ENCODE measurements at regions not wholly inside any gene's neighbourhood (a gene's known extent, or its start where the extent isn't known, plus 50 kb on each side); places are given as distances from the start of the nearest gene placed in this dataset.

DNA sequence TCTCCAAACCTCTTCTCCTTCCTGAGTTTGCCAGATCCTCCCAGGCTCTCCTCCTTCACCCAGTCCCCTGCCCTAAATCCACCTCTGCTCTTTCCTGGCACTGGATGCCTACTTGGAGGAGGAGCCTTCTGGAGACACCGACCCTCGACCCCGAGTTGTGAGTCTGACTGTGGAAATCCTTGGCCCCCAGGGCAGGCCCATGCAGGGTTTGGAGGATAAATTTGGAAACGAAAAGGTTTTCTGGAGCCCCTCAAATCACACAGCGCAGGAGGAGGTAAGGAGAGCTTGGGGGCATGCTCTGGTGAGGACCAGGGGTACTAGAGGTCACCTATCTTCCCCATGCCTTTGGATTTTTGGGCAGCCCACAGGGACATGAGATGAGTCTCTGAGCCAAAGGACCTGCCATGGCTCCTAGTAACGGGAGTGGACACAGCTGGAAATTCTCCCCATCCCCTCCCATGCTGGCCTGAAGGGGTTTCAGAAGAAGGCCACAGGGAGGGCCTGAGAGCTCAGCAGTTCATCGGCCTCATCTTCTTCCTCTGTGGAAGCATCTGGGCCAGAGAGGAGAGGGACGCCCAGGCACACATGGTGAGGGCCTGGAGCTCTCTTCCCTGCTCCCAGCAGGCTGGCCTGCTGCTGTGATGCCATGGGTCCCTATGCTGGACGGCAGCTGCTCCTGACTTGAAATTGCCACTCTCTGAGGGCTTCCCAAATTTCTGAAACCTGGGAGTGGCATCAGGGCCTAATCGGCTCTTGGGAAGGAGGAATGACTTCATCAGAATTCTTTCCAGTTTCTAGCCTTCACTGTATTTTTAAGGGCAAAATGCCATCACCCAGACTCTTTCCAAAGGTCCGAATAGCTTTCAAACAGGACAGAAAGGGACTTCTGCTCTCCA lies 68.6 kb upstream of the ITGA11 start:
- DNase-seq, result peak; percentile 32

DNA sequence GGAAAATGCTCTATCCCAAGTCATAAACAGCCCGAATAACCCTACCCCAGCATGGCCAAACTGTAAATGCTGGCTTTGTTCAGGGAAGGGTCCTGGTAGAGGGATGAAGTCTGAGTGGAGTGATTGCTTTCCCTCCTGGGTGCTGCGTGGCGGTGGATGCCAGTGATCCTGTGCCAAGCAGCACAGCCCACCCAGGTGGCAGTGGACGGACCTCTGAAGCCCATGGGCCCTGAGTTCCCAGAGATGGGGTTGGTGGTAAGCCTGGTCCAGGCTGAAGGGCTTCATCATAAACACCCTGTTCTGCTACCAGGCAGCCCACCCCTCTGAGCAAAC lies 69.3 kb upstream of the ITGA11 start:
- no peak for DNase-seq

DNA sequence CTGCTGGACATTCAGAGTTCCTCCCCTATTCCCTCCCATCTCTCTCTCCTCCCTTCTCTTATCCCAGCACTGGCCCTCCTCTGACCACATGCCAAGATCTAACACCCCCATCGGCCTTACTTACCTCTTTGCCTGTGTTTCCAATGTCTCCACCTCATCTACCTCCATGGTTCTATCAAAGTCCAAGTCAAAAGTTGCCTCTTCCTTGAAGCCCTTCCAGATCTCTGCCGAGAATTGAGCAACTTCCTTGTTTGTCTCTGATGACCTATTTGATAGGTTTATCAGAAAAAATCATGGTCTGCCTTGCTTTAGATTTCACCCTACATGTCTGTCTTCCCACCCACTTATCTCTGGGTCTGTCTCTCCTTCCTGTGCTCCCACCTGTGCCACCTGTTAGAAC lies 69.7 kb upstream of the ITGA11 start:
- DNase-seq, result no peak

DNA sequence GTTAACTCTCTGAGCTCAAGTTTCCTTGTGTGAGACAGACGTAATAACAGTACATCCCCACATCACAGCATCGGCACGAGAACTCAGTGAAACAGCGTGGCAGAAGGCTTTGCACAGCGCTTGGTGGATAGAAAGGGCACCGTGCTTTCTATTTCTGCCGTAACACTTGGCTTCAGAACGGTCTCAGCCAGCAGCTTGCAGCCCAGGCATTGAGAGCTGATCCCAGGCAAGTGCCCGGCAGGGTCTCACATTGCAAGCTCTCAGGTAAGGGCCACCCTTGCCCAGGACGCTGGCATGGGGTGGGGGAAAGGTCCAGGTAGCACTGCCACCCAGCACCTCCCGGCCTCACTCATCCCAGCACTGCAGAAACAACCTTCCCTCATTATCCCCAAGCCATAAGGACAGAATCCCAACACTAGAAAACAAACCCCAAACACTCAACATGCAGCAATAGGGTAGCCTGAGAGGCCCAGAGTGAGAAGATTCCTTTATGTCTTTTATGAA lies 70.5 kb upstream of the ITGA11 start:
- DNase-seq, result no peak

DNA sequence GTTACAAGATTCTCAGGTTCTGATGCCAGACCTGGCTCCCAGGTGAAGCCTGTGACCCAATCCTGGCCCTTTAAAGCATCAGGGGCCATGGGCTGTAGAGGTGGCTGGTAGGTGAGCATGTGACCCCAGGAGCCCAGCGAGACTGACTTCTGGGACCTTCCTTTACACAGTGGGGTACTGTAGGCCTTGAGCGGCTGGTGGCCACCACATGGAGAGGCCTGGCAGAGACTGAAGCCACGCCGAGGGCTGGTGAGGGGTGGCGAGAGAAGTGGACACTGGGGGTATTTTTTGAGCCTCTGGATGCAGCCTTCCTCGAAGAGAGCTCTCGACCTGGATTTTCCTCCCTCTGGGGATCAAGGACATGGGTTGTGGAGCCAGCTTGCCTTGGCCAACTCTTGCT lies 71.2 kb upstream of the ITGA11 start:
- no peak for DNase-seq

DNA sequence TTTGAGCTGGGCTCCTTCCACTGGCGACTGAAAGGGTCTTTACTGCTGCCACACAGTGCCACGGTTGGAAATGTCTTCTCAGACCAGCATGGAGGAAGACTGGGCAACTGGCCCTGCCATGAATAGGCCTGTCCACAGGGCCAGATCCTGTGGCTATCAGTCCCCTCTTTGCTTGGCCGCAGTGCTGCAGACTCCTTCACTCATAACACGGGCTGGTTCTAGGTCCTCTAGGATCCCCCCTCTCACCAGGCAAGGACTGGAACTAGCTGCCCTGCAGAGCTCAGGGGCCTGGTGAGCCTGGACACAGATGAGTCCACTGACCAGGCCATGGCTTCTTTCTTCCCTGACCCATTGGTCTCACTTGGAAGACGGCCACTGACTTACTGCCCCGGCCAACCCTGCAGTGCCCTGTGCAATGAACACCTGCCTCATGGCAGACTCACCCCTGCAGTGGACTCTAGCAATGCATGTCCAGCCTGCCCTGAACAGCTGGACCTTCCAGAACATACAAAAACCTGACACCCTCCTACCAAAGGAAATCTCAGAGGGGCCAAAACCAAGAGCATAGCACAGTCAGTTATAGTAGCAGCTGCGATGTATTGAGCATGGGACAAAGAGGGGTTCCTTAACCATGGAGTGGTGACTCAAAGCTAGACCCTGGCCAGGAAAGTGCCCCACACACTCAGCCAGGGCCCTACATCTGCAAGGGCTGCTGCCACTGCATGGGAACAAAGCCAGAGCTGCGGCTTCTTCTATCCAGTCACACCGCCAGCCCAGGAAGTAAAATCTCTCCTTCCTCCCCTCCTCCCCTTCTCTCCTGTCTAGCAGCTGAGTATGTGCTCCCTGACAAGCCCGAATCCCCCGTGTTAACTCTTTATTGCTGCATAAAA lies 72.1 kb upstream of the ITGA11 start:
- no peak for DNase-seq

DNA sequence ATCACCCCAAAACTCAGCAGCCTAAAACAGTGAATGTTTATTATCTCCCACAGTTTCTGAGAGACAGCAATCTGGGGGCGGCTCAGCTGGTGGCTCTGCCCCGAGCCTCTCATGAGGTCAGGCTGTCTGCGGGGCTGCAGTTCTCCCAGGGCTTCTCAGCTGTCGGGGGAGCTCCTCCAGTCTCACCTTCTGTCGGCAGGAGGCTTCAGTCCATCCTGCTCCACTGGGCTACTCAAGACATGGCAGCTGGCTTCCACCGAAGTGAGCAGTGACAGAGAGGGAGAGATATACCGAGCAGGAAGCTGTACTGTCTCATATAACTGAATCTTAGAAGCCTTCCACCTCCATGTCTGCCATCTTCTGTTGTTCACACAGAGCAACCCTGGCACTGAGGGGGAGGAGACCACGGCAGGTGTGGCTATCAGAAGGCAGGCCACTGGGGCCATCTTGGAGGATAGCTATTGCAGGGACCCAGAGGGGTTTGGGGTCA lies 72.8 kb upstream of the ITGA11 start:
- no peak for DNase-seq

DNA sequence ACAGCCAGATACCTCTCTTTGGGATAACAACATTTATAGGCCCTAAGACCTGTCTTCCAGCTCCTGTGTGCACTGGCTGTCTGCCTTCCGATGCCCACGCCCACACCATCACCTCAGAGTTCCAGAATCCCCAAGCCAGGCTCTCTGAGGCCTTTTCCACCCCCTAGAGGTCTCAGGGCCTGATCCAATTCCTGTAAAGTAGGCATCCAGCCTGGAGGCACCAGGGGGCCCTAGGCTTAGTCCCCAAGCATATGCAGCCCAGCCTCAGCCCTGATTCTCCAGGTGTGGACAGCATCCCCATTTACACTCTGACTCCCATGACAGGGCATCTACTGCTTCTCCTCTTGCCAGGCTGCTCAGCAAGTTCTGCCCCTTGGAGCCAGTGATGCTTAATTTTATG lies 72.7 kb upstream of the CORO2B start:
- DNase-seq, result no peak

DNA sequence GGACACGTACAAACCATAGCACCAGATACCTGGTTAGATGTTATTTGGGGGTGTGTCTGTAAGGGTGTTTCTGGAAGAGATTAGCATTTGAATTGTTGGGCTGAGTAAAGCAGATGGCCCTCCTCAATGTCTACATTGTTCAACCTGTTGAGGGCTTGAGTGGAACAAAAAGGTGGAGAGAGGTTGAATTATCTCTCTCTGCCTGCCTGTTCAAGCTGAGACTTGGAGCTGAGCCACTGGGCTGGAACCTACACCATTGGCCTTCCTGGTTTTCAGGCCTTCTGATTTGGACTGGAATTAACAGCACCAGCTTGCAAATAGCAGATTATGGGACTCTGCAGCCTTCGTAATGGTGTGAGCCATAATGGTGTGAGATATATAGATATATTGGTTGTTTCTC lies 71.3 kb upstream of the CORO2B start:
- no peak for DNase-seq

DNA sequence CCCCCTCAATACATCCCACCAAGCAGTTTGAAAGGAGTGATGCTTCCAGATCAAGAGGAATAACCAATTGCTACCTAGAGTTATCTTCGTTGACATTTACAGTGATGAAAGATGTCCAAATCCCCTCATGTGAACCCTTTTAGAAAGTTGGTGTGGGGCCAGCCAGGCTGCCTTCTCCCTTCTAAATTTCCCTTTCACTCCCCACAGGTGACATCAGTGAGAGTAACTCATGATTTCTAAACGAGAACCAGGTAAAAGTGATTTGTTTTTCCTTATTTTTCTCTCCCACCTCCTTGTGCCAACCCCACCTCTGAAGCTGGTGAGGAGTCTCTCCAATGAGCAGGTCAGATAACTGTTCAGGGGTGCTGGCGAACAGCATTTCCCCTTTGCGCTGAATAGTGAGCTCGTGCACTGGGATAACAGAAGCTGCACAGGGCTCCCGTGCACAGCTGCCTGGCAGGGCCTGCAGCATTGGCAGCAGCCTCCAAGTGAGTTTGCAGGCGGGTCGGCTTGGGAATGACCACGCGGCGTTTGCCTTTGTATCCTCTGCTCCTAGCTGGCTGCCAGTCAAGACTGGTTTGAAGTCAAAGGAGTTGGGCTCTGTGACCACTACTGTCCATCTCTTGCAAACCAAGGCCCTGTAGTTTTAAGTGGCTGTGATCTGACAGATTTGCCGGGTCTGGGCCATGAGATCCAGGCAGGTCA lies 70.2 kb upstream of the CORO2B start:
- no peak for DNase-seq

DNA sequence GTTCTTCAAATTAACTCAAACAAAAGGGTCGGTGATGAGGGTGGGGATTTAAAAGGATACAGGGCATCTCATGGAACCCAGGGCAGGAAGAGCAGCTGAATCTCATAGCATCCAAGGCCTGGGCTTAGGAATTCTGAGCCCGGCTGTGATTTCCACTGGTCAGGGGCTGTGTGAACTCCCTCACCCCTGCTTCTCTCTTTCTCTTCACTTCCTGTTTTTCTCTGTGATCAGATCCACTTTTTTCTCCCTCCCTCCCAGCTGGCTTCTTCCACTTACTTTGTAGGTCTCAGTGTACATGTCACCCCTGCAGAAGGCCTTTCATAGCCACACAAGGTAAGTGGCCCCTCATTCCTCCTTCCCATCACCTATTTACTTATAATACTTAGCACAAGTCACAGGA lies 68.2 kb upstream of the CORO2B start:
- DNase-seq, result no peak

DNA sequence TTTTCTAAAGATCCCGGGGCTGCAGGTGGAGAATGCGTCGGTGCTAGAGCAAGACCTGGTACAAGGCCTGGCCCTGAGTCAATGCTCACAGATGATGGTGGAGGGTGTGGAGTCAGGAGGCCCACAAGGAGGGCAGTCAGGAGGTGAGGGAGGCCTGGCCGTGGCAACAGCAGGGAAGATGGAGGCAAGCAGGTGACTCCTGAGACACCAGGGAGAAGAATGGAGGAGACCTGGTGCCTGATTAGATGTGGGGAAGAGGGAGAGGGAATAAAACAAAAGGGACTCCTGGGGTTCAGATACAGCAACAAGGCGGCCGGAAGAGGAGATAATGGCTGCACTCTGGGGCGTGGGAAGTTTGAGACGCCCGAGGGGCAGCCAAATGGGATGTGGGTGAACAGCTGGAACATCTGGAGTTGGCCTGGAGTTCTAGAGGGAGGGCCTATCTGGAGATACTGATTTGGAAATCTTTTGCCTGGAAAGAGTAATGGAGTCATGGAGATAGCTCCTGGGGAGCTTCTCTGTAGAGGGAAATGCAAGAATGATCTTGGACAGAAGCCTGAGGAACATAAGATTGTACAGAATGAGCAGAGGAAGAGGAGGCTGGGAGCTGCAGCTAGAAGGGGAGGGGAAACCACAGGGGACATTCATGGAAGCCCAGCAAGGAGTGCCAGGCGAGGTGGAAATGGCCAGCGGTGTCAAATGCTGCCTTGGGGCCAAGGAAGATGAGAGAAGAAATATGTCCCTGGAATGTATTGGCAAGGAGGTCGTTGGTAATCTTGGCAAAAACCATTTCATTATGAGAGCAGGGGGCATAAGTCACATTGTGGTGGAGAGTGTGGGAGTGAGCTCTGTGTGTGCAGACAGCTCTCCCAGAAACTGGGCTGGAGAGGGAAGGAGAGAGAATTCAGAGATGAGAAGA lies 67.5 kb upstream of the CORO2B start:
- no peak for DNase-seq

DNA sequence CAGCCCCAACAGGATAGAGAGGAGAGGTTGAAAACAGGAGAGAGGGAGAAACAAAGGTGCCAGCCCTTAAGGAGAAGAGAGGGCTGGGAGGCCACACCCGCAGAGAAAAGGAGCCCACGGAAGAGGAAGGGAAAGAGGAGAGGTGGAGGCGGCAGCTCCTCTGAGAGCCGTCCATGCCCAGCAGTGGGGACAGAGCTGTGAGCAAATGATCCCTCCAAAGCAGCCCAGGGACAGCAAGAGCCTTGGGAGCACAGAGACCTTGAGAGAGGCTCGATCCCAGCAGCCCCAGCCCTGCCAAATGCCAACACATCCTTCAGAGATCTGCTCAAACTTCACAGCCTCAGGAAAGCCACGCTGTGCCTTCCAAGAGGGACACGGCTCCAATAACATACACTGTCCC lies 66.7 kb upstream of the CORO2B start:
- DNase-seq, result no peak

DNA sequence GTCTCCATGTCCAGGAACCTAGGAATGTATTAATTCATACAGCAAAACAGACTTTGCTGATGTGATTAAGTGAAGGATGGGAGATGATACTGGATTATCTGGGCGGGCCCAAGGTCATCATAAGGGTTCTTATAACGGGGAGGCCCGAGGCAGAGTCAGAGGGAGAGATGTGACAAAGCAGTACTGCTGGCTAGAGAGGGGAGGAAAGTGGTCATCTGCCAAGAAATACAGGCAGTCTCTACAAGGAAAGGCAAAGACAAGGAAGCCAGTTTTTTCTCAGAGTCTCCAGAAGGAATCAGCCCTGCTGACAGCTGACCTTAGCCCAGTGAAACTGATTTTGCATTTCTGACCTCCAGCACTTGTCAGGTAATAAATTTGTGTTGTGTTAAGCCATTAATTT lies 66.2 kb upstream of the CORO2B start:
- no peak for DNase-seq

DNA sequence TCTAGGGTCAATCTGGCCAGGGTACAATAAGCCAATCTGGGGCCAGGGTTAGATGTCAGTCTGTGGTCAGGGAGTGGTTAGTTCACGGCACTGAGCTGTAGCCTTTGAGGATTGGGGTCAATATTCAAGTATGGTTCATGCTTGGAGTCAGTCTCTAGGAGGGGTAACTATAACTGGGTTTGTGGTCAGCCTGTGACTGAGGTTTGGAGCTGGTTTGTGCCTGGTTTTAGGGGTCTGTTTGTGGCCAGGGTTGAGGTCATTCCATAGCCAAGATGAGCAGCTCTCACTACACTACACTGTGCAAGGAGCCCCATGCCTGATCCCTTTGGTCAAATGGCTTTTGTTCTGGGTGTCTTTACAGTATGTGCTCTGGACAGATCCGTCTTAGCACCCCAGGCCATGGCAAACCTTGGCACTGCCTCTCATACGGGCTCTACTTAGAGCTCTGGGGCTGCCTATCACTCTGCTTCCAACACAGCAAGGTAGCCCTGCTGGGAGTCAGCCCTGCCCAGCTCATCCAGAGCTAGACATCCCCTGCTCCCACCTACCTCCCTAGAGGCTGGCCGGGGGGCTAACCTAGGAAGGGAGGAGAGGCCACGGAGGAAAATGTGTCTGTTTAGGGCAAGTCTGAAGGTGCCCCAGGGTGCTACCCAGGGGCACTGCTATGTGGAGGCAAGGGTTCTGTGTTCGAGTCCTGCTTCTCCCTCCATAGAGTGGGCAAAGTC lies 63.3 kb upstream of the CORO2B start:
- no peak for DNase-seq

DNA sequence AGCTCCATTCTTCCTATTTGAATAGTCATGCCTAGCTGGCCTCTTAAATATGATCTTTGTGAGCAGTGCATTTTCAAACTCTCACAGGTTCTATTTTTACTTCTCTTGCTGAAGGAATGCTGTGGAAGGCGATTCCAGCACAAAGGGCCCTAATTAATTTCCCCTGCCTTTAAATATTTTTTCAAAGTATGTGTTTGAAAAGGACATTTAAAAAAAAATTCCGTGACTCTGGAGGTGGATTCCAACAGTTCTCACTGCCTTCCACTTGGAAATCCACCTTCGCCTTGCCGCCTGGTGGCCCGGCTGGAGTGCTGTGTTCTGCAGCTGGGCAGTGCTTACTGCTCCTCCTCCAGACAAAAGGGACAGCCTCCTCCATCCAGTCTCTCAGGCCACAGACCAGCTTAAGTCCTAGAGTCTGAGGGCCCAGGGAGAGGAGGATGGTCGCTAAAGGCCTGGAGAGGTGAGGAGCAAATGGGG lies 61.5 kb upstream of the CORO2B start:
- no peak for DNase-seq

DNA sequence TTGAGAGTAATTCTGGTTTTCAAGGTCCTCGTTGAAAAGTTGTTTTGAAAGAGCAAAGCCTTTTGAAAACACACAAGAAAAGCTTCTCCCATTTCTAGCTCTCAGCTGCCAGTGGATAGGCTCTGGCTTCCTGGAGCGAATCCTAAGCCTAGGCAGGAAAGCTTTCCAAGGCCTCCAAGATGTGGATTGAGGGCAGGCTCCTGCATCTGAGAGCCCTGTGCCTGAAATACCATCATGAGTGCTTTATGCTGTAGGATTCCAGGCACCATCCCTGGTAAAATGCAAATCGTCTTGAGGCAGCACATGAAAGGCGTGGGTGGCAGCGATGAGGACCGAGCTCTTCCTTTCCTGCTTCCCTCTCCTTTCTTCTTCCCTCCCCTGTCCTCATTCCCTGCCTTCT lies 60.7 kb upstream of the CORO2B start:
- no peak for DNase-seq

DNA sequence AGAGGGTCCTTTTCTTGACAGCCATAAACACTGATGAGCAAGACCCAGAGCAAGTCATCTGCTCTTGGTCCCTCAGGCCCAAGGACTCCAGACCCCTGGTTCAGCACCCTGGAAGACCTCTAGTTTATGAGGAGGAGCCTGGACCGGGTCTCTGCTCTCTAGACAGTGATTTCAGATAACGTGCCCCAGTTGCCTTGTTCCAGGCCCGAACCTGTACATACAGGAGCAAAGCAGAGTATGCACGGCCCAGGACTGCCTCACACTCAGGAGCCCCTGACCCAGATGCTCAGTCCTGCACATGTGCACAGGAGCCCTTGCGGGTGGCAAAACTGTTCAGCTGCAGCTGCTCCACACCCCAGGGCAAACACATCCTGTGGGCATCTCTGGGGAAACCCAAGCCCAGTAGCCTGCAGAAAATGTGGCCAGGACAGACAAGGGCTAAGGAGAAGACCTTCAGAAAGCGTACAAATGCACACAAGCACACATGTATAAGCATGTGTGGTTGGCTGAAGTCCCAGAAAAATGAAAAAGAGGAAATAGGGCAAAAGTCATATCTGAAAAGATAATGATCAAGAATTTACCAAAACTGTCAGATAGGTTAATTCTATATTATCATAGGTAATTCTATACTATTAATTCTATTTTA lies 59.9 kb upstream of the CORO2B start:
- no peak for DNase-seq

DNA sequence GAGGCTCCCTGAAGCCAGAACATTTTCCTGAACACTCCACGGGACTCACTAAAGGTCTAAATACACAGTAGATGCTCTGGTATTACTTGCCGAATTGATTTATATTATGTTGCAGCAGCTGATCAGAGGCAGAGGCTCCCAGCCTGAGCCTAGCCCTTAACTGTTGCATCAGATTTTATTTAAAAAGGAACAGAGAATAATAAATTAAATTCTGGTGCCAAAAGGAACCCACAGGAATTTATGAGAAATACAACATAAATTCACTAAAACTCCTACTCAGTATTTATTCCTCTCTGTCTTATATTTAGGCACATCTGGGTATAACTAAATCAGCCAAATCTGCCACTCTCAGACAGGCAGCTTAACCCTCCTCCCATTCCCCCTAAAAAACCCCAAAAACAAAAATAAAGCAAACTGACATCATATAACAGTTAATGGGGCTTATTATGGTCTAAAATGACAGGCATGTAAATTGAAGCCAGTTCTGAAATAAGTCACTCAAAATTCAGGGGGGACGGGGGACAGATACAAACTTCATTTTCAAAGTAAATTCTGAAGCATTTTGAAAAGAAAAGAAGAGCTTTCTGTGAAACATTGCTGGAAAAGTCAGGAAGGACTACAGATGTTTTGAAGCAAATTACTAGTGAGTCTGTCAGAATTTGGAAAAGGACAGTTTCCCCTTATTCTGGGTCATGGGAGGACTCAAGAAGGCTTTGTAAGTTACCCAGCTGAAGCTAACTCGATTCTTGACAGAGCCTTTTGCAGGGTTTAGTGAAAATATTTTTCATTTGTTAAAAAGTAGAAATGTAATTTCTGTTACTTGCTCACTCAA lies 53.8 kb upstream of the CORO2B start:
- no peak for DNase-seq

DNA sequence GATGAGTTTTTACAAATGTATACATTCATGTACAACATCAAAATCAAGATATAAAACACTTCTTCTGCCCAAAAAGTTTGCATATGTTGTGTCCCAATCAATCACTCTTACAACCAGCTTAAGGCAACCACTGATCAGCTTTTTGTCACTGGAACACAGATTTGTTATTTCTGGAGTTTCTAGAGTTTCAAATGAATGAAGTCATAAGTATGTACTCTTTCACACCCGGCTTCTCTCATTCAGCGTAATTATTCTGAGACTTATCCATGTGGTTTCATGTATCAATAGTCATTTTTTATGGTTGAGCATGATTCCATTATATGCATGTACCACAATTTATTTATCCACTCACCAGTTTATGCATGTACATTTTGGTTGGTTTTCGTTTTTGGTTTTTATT lies 53.0 kb upstream of the CORO2B start:
- DNase-seq, result no peak

Data from activated CD8-positive, alpha-beta memory T cell treated with anti-CD3 and anti-CD28 coated beads, Interleukin-2, amount 50 U/mL, for 48 hours (primary cell).